ENCODE measurements at regions not wholly inside any gene's neighbourhood (a gene's known extent, or its start where the extent isn't known, plus 50 kb on each side); places are given as distances from the start of the nearest gene placed in this dataset.

DNA sequence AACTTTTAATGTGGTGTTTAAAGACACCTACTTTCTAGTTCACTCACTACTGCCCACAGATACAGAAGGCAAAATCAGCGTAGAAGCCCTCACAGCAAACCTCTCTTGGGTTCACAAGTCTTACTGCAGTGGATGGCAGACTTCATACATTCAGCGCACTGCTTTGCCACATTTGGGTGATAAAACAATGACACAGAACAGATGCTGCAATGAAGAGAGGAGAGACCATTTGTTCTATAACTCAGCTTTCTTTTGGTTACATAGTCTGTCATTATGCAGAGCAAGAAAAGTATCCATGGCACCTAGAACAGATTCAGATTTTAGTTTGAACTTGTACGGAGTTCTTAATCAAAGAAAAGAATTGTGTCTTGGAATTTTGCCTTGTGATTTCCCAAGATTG lies 459.0 kb downstream of the BCAT1 start:
- TF ChIP-seq, protein P1, sequence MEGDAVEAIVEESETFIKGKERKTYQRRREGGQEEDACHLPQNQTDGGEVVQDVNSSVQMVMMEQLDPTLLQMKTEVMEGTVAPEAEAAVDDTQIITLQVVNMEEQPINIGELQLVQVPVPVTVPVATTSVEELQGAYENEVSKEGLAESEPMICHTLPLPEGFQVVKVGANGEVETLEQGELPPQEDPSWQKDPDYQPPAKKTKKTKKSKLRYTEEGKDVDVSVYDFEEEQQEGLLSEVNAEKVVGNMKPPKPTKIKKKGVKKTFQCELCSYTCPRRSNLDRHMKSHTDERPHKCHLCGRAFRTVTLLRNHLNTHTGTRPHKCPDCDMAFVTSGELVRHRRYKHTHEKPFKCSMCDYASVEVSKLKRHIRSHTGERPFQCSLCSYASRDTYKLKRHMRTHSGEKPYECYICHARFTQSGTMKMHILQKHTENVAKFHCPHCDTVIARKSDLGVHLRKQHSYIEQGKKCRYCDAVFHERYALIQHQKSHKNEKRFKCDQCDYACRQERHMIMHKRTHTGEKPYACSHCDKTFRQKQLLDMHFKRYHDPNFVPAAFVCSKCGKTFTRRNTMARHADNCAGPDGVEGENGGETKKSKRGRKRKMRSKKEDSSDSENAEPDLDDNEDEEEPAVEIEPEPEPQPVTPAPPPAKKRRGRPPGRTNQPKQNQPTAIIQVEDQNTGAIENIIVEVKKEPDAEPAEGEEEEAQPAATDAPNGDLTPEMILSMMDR (IDR thresholded peaks at IDR 0.05; ENCODE audit: insufficient read depth, low read length): no peak
- TF ChIP-seq, protein P2, sequence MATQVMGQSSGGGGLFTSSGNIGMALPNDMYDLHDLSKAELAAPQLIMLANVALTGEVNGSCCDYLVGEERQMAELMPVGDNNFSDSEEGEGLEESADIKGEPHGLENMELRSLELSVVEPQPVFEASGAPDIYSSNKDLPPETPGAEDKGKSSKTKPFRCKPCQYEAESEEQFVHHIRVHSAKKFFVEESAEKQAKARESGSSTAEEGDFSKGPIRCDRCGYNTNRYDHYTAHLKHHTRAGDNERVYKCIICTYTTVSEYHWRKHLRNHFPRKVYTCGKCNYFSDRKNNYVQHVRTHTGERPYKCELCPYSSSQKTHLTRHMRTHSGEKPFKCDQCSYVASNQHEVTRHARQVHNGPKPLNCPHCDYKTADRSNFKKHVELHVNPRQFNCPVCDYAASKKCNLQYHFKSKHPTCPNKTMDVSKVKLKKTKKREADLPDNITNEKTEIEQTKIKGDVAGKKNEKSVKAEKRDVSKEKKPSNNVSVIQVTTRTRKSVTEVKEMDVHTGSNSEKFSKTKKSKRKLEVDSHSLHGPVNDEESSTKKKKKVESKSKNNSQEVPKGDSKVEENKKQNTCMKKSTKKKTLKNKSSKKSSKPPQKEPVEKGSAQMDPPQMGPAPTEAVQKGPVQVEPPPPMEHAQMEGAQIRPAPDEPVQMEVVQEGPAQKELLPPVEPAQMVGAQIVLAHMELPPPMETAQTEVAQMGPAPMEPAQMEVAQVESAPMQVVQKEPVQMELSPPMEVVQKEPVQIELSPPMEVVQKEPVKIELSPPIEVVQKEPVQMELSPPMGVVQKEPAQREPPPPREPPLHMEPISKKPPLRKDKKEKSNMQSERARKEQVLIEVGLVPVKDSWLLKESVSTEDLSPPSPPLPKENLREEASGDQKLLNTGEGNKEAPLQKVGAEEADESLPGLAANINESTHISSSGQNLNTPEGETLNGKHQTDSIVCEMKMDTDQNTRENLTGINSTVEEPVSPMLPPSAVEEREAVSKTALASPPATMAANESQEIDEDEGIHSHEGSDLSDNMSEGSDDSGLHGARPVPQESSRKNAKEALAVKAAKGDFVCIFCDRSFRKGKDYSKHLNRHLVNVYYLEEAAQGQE (IDR thresholded peaks at IDR 0.05; ENCODE audit: insufficient replicate concordance, low read depth): no peak
- TF ChIP-seq SPI1 (IDR thresholded peaks at IDR 0.05; ENCODE audit: borderline replicate concordance, low read depth): no peak
